ENCODE measurements at regions not wholly inside any gene's neighbourhood (a gene's known extent, or its start where the extent isn't known, plus 50 kb on each side); places are given as distances from the start of the nearest gene placed in this dataset.
"Not testable (repeated sequence)": the region's sequence is repeated elsewhere in the genome, so short reads cannot be mapped to it uniquely, and the experiment has no call there.

GRCh38 chr20:56689318-56689717 is 60.2 kb downstream of the TFAP2C start:
- peak; percentile 53 for DNase-seq (ENCODE audit: low read depth)

- DNase-seq (ENCODE audit: low read depth) = peak; percentile 20
Observed at GRCh38 chr20:56689852-56690485, 60.9 kb downstream of the TFAP2C start.

DNA sequence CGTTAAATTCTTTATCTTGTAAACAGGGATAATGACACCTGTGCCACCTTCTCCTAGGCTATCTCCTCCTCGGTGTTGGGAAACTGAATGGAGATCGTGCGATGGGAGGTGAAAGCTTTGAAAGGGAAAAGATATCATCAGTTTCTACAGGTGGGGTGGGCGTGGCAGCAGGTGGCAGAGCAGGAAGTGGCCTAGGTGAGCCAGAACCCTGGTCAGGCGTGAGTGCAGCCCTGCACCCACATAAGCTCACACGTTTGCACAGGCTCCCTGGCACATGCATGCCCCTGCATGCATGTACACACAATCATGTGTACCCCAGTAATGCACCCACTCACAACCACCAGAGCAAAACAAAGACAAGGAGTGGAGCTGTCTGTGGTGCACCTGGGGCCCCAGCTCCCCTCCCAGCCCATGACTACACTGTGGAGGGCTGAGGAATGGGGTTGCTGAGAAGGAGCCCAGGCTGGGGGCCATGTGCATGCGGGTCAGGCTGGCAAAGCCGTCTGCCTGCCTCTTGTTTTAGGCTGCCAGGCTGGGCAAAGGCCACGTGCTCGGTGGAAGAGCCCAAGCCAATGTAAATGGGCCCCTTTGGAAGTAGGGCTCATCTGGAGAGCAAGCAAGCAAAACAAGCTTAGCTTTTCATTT is 61.5 kb downstream of the TFAP2C start:
- no peak for DNase-seq (ENCODE audit: low read depth)

GRCh38 chr20:56691325-56691998 is 62.4 kb downstream of the TFAP2C start:
- DNase-seq (ENCODE audit: low read depth) = no peak

- no peak for DNase-seq (ENCODE audit: low read depth)
Observed at GRCh38 chr20:56693217-56693616, 64.1 kb downstream of the TFAP2C start.

DNA sequence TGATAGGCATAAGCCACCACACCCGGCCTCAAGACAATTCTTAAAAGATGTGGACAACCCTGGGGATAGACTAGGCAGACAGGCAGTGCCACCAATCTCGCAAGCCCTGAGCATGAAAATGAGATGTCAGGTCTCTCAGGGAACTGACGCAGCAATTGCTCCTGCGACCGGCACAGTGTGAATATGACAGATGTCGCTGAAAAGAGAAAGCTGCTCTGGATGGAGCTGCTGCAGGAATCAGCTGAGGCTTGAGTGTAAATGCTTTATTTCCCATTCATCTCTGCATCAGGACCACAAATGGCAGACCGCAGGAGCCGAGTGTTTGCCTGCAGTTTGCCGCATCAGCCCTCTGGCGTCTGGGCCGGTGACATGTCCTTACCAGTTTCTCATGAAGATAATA is 68.4 kb downstream of the TFAP2C start:
- DNase-seq (ENCODE audit: low read depth) = no peak

DNA sequence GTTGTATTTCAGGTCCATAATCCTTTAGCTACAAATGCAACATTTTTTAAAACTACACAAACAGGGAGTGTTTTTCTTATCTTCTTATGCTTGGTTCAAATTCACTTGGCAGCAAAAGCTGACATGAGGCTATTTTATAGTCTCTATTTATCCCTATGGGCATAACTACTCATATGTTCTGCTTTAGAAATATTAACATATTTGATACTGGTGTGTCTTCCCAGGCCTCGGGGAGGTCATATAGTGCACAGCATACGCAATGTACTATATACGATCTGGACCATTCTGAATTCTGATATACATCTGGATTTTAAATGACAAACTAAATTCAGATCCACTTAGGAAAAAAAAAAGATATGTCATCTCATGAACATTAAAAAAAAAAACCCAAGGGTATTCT is 69.2 kb downstream of the TFAP2C start:
- DNase-seq (ENCODE audit: low read depth) = no peak

DNA sequence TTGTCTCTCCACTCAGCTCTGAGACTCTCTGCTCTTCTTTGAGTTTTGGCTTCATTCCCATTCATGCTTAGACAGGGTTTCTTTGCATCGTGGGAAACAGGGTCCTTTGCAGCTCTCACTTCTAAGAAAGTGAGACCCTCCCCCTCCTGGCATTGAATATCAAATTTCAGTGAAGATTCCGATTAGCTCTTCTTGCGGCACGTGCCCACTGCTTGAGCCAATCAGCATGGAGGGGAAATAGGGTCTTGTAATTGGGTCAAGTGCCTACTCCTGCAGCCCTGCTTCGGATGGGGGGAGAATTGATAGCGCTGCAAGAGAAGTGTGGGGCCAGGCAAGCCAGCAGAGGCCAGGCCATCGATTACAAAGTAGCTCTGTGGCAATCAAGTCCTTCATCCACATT is 69.6 kb downstream of the TFAP2C start:
- DNase-seq (ENCODE audit: low read depth) = no peak

GRCh38 chr20:56702931-56703840 is 74.1 kb downstream of the TFAP2C start:
- no peak for DNase-seq (ENCODE audit: low read depth)

DNA sequence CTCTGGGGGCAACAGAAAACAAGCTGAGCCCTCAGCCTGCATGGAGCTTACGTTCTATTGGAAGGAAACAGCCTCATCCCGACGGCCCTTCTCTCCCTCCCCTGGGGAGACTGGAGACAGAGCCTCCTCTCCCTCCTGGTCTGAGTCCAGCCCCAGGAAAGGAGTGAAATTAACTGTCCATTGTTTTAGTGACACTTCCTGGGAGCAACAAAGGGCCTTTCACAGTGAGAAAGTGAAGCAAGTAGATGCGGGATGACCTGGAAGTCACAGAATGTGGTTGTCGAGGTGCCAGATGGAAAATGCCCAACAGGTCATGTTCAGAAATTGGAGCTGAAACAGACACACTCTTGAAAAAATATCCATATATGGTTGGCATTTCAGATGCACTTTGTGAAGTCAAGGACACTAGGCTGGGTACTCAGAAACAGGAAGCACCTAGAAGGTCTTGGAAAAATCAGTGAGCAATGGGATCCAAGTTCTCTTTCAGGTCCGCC is 77.8 kb downstream of the TFAP2C start:
- no peak for DNase-seq (ENCODE audit: low read depth)

DNA sequence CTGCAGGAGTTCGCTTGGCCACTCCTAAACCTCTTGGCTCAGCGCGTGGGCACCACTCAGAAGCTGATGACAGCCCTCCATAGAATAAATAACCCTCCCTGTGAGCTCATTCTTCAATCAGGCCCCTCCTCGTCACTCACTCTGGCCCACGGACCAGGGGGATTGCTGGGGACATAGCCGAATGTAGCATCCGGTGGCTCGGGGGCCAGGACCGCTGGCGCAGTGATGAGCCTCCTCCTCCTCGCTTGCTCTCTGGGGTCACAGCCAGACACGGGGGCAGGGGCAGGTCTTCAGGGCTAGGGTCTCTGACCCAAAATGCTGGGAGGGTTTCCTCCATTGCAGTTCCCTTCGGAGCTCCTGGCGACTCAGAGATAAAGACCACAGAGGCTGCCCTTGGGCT is 79.9 kb downstream of the TFAP2C start:
- no peak for DNase-seq (ENCODE audit: low read depth)

- DNase-seq (ENCODE audit: low read depth) = no peak
Observed at GRCh38 chr20:56710125-56710524, 81.0 kb downstream of the TFAP2C start.

DNA sequence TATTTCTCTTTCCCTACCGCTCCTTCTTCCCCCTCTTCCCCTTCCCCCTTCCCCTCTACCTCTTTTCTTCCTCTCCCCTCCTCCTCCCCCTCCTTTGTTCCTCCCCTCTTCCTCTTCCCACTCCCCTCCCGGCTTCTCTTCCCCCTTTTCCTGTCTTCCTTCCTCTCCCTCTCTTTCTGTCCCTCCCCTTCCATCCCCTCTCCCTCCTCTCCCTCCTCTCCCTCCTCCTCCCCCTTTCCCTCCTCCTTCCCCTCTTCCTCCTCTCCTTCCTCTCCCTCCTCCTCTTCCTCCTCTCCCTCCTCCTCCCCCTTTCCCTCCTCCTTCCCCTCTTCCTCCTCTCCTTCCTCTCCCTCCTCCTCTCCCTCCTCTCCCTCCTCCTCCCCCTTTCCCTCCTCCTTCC is 81.5 kb downstream of the TFAP2C start:
- not testable (repeated sequence) for DNase-seq (ENCODE audit: low read depth)

- DNase-seq (ENCODE audit: low read depth) = peak; percentile 89
Observed at GRCh38 chr20:56711018-56711417, 81.9 kb downstream of the TFAP2C start.

DNA sequence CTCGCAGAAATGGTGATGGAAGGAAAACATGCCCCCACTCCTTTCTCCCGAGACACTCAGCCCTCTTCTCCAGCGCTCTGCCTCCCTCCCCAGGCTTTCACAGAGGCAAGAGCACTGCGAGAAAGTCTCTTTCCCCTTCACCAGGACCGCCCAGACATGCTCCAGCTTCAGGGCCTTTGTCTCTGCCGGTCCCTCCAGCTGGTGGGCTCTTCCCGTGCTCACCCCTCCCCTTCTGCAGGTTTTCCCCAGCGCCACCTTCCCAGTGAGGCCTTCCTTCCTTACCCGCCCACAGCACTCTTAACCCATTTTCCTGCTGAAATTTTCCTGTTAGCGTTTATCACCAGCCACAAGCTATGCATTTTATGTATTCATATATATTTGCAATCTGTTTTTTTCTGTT is 86.2 kb downstream of the TFAP2C start:
- no peak for DNase-seq (ENCODE audit: low read depth)

- no peak for DNase-seq (ENCODE audit: low read depth)
Observed at GRCh38 chr20:56715902-56716519, 86.9 kb downstream of the TFAP2C start.

GRCh38 chr20:56716806-56717205 is 87.7 kb downstream of the TFAP2C start:
- DNase-seq (ENCODE audit: low read depth) = no peak

GRCh38 chr20:56718816-56719215 is 89.7 kb downstream of the TFAP2C start:
- no peak for DNase-seq (ENCODE audit: low read depth)

DNA sequence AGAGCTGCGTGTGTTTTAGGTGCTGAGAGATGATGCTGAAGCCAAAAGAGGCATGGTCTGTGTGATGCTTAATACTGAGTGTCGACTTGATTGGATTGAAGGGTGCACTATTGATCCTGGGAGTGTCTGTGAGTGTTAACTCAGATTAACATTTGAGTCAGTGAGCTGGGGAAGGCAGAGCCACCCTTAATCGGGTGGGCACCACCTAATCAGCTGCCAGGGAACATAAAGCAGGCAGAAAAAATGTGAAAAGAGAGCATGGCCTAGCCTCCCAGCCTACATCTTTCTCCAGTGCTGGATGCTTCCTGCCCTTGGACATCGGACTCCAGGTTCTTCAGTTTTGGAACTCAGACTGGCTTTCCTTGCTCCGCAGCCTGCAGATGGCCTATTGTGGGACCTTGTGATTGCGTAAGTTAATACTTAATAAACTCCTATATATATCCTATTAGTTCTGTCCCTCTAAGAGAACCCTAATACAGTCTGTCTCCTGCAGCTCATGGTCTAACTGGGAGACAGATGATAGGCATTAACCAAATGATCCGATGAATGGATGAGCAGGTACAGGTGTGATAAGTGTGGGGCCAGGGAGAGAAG is 91.6 kb downstream of the TFAP2C start:
- no peak for DNase-seq (ENCODE audit: low read depth)

DNA sequence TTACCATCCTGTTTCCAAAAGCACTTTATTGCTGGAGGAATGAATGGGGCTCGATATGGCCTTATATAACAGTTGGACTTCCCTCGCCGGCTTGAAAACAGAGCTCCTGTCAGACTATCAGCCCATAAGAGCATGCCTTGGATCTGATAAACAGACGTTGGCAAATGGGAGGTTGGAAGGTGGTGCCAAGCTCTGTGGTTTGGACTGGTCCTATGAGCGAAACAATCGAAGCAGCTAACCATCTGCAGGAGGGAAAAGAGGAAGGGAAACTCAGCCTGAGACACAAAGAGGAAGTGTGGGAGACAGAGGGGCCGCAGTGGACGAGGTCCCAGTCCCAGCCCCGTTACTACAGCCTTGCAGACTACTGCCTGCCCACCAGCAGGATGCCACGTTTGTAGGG is 92.9 kb downstream of the TFAP2C start:
- no peak for DNase-seq (ENCODE audit: low read depth)

DNA sequence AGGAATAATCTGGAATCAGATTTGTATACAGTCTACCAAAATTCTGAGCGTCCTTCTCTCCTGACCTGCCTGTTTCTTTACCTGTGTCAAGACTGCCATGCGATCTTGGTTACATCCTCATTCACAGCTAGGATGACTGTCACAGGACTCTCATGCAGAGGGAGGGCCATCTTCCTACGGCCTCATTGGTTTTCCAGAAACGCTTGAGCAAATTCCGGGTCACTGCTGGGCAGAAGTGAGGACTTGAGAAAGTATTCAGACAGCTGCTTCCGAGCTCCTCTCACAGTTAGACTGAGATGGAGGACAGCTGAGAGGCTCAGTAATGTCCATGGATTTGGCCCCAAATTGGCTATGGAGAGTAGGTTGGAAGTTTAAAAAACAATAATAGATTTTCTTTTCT is 94.2 kb downstream of the TFAP2C start:
- no peak for DNase-seq (ENCODE audit: low read depth)
